DMS 273 (cell line): ENCODE measurements at regions not wholly inside any gene's neighbourhood (a gene's known extent, or its start where the extent isn't known, plus 50 kb on each side); places are given as distances from the start of the nearest gene placed in this dataset.
A peak's percentile ranks its signal among the peaks of the same experiment; 100 is the strongest.

Source experiments
- DNase-seq: peaks from one replicate; lab custom pipeline; 2025; ENCODE audit not compliant: unreplicated experiment; lab: John Stamatoyannopoulos, UW

DNA sequence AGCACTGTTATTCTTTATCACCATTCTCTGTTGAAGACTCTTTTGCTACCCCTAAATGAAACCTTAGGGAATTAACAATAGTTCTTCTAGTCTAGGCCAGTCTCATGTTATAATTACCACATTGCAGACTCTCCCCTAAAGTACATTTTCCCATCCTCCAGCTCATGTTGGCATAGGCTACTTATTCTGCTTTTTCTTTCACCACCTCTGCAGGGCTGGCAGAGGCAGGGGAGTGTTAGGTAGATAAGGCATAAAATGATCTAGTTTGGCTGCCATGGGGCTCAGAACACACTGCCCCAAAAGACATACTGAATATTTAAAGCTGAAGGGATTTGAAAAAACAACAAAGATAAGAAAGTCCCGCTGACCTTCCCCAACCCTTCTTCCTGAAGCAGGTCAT lies 82.7 kb upstream of the RFC3 start:
- DNase-seq: no peak

DNA sequence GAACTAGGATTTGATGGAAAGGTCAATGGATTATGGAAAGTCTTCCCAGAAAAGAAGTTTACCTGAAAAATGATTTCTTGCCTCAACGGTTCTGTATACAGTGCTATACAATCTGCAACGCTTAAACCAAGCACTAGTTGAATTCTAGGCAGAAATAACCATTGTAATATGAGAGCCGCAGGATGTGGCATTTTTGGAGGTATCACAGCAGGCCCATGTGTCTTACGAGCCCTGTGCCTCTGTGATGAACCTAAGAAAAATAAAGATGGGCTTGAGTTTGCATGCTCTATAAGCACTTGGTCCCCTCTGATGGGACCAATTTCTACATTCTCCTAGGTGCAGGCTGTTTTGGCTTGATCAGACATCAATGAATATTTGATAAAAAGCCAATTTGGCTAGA lies 78.7 kb upstream of the RFC3 start:
- DNase-seq: no peak

DNA sequence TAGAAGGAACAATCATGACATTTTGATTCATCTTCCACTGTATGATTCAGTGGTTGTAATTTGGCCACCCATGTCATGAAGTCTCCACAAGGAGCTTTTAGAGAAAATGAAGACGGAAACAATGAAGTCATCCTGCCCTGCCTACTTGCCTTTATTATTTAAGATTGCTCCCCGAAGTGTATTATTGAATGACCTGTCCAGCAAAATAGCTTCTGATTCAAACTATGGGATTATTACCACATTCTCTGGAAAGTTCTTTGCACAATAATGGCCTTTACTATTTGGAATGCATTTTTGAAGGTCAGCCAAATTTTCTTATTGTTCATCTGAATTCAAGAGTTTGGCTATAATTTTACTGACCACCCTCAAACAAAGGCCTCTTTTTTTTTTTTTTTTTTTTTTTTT lies 77.8 kb upstream of the RFC3 start:
- DNase-seq: no peak

DNA sequence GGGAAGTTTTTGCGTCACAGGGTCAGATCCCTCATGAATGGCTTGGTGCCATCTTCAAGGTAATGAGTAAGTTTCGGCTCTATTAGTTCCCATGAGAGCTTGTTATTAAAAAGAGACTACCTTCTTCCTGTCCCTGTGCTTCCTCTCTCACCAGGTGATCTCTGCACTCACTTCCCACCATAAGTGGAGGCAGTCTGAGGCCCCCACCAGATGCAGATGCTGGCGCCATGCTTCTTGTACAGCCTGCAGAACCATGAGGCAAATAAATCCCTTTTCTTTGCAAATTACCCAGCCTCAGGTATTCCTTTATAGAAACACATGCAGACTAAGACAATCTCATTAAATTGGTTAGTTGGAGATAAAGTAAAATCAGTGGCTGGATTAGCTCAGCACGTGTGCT lies 75.6 kb upstream of the RFC3 start:
- DNase-seq: no peak

DNA sequence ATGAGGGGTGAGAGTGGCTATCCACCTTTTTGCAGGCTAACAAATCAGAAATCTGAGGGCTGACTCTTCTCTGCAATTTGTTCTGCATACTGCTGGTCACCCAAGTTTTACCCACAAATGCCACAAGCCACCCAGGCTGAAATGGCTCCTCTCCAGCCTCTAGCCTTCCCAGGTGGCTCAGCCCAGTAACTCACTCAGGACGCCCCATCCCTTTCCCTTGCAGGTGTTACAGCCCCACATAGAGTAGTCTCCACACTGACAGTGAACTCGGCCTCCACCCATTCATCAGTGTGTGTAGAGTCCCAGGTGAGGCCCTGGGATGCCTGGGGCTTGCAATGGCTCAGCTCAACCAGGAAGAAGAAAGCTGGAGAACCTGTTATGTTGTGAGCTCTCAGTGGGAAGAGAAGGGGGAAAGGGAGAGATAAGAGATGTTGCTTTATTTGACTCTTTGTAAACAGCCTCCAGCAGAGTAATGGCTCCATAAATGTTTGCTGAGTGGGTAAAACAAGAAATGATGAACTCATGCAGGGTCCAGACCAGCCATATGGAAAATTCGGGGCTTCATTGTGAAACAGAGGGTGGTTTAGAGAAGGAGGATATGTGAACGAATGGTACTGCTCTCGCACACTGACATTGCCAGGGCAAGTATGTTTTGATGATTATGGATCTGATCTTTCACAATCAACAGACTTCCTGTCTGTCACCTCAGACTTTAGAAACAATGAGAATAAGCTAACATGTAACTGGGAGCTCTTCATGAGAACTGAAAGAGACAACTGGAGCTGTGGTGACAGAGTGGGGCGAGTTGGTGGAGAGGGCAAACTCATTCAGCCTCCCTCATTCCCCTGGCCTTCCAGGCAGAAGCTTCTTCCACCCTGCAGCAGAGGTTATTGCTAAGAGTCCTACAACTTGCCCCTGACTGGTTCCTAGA lies 74.2 kb upstream of the RFC3 start:
- no peak for DNase-seq

DNA sequence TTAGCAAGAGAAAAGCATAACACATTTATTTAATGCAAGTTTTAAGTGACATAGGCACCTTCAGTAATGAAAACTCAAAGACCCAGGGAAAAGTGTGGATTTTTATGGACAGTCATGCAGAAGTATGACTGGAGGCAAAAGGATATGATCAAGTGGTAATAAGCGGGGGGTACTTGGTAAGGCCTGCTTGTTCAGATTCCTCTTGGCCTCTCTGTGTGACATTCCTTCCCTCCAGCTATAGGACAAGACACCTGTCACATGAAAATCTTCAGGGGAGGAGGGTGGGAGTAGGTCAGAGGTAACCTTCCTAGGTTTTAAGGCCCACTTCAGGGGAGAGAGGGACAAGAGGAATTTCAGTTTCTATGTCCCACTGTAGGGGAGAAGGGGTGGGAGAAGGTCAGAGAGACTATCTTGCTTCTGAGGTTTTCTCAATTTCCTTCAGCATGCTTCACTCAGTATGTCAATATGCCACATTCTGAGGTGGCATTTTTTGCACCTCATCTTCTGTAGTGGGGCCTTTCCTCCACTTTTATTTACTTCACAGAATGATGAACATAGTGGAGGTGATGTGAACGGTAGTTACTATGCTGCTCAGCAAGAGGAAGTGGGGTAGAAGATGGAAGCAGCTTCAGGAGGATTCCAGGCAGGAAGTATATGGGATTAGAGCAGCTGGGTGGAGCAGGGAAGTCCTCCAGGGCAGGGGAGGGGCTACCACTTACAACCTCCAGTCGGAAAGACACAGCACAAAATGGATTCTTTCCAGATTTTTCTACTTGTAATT lies 73.2 kb upstream of the RFC3 start:
- no peak for DNase-seq

DNA sequence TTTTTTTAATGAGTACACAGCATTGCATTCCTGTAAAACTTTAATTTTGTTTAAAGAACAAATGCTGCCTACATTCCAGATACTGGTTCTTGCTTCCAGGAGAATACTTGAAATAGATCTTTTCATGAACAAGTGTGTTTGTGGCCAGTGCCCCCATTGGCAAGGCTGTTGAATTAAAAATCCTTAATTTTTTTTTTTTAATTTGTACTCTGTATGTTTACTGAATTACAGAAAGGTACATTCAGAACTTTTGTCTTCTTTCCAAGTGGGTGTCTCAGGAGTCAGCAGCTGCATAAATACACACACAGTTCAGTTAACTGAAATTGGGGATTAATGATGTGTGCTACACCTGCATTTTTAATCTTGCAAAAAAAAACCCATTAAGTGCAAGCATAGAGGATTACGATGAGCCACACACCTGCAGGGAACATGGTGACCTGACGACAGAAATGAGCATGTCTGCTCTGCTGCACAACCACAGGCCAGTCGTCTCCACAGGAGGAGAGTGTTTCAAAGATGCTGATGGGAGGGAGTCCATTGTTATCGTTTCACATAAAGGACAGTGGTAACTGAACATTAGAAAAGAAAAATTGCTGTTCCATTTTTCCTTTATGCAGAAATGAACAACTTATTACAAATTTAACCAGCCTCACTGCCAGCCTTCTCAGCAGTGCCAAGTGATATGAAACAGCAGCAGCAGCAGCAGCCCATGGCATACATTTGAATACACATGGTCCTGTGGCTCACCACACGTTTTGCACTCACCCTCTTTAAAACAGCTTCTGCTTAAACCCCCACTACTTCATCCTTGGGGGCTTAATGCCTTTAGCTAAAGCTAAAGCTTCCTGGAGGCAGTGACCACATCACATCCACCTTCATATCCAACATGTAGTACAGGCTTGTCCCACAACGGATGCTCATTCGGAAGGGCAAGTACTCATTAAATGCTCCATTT lies 72.3 kb upstream of the RFC3 start:
- DNase-seq: no peak

DNA sequence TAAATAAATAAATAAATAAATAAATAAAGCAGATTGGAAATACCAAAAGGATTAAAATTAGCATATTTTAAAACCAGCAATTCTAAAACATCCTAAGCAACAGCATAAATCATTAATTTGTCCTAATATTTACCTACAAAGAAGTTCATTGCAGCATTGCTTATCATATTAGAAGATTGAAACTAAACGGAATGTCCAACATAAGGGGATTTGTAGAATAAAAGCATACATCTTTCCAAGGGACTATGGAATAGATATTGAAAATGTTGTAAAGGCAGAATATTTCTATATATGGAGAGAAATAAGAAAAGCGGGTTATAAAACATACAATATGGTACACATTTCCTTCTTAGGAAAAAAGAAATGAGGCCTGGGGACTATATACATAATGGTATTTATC lies 71.1 kb upstream of the RFC3 start:
- DNase-seq: no peak

DNA sequence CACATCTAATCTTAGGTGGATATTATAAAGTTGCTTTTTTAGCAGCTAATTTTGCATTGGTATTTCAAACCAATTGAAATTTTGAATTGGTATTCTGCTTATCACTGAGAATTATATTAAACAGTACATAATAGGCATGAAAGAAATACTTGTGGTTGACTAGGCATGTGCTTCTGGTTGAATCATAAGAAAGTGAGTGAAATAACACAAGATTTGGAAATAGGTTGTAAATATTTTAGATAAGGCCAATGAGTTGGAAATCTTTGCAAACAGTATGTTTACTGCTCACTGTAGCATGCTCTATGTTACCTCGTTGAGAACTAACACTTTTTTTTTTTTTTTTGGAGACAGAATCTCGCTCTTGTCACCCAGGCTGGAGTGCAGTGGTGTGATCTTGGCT lies 66.8 kb upstream of the RFC3 start:
- no peak for DNase-seq

DNA sequence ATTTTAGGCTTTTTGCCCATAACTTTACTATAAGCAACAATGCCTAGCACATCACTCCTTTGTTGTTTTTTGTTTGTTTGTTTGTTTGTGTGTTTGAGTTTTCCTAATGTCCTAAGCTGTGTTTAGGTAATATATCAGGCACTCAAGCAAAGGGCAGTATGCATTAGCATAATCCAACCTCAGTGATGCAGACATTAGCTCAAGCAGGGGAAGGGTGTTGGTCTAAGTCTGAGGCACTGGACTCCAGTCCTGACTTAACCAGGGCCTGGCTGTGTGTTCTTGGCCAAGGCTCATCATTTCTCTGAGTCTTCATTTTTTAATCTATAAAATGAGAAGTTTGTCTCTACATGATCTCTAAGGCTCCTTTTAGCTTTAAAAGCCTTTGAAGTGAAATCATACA lies 65.9 kb upstream of the RFC3 start:
- no peak for DNase-seq

DNA sequence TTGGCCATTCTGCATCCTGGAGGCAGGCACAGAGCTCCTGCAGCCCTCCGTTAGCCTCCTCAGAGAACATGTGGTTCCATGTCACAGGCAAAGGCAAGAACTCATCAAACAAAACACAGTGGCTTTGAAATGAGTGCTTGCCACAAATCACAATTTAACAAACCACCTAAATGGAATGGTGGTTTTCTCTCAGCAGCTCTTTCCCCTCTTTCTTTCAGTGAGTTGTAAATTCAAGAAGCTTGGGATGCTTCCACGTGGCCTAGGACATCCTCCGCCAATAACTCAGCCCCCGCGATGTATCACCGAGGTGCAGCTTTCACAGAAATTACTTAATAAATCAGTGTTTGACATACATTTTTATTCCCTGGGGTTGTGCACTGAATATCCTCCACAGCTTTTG lies 65.4 kb upstream of the RFC3 start:
- DNase-seq: no peak

DNA sequence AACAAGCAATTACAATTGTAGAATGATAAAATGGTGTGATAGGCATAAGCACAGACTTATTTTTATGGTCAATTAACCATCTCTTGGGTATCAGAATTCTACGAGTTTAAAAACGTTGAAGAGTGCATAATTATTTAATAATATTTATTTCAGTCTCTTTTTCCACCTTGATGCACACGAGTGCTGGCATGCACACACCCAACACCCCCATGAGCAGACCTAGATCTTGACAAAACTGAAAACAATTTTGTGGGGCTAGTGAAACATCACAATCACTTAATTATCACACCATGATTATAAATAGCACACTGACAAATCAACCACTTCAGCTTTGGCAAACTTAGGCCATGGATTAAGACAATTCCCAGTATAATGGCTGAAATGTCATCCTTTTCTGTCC lies 61.0 kb upstream of the RFC3 start:
- DNase-seq: no peak

DNA sequence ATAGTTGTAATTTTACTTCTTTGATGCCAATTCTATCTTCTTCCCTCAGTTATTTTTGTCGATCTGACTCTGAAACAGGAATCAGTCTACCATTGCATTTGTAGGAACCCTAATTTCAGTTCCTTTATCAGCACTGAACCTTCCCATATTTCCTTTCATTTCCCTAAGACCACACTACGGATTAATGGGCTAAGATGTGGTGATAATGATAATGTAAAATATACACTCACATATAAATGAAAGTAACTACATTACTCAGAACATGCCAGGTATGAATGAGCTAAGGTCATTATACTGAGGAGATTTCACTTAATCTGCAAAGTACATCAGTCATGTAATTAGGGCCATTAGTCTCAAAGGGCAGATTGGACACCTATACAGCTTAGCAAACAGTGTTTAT lies 60.2 kb upstream of the RFC3 start:
- no peak for DNase-seq

DNA sequence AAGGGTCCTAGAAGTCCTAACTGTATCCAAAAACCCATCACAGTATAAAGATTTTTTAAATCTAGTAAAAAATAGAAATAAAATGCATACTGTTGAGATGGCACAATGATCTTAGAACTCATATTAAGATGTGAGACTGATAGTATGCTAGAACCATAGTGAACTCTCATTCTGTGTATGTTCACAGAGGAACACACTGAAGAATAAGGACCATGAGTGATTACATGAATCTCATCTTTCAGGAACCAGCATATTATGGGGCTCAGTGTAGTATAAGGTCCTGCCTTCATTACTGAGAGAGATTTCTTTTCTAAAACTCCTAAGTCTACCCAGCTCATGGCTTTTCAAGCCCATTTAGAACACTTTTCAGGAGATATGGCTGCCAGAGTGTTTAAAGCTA lies 59.8 kb upstream of the RFC3 start:
- no peak for DNase-seq

DNA sequence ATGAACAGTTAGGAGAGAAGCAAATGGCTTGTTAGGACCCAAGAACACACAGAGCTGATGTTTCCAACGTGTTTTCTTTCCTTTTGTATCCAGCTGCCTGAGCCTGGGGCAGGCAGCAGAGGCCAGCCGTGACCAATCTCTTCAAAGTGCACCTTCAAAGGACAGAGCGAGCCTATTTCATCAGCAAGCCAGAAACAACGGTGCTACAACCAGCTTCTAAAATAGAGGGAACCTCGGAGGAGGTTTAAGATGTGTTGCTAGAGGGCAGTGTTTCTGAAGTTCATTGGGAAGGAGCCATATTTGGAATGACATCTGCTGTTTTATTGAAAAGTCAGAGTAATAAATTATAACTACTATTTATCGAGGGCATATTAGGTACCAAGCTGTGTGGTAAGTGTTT lies 56.2 kb upstream of the RFC3 start:
- DNase-seq: peak; percentile 65

DNA sequence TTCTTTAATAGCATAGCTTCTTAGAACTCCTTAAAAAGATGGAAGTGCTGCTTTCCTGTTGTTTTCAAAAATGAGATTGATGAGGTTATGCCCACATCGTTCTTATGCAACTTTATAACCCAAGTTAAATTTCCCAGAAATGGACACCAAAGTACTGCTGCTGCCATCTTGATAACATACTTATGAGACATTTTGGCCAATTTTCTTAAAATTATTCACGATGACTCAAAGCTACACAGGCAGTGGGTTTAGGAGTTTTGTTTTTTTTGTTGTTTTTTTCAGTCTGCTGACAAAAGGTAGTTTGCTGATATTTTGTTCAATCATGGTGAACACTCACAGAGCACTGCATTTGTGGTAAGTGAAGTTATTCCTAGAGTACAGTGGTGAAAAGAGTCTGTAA lies 54.9 kb upstream of the RFC3 start:
- DNase-seq: no peak

DNA sequence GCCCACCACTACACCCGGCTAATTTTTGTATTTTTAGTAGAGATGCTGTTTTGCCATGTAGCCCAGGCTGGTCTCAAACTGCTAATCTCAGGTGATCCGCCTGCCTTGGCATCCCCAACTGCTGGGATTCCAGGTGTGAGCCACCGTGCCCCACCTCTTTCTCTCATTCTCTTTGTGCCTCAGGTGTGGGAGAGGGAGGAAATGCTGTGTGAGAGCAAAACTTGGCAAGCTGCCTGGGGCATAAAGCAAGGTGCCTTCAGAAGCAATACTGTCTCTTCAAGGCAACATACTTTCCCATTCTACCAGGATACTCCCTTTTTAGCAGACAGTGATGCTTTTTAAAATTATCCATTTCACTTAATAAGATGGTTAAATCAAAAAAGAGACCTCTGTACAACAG lies 53.2 kb upstream of the RFC3 start:
- DNase-seq: no peak

DNA sequence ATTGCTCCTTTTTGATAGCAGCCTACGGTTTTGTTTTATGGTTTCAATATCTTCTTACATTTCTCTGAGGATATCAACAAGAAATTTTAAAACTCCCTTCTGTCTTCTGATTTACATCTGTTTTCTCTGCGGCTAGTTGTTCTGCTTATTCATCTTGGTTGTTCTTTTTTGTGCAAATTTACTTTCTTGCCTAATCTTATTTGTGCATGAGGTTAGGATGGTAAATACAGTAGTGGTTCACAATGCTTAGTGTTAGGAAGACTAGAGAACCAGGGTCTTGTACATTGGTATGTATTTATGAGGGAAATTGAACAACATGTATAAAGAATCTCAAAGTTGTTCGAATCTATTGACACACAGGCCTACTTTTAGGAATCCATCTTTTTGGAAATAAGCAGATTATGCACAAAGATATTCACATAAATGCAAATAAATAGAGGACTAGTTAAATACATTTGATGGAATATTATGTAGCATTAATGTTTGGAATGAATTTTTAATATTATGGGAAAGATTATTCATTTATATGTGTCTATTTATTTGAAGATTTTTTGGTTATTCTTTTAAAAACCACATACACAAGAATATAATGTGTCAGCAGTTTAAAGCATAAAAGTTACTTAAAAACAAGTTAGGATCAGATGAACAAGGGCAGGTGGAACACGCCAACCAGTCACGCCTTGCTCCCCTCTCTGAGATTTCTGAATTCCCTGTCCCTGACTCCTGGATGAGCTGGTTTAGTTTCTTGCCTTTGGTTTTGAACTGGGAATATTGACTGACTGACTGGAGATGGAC lies 51.4 kb upstream of the RFC3 start:
- no peak for DNase-seq

DNA sequence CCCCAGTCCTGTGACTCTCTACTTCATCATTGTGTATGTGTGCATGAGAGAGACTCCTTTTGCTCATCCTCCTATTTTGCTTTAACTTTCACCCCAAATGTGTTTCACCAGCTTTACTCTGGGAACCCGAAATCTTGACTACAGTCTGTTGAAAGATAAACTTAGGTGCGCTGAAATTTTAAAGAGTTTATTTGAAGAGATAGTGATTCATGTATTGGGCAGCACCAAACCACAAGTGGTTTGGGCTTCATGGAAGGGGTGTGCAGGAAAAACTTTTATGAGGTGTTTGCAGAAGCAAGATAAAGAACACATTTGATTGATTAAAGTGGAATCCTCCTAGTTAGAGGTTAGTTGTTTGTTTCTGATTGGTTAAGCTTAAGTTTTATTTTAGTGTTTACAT lies 50.8 kb upstream of the RFC3 start:
- no peak for DNase-seq
